Sigmoid colon (tissue), 4 donors: ENCODE measurements at regions not wholly inside any gene's neighbourhood (a gene's known extent, or its start where the extent isn't known, plus 50 kb on each side); places are given as distances from the start of the nearest gene placed in this dataset.

Source experiments
- CTCF ChIP-seq, 4 experiments: fragments of 450-650 bp in 3 of 4; fragments of 200-600 bp in 1 of 4; IDR thresholded peaks; one replicate each; pipeline ENCODE4 v1.5.1; 2016 to 2019; ENCODE audit warnings: antibody characterized with exemption in 4 of 4, mild to moderate bottlenecking in 3 of 4, moderate library complexity in 2 of 4
- EP300 ChIP-seq, 4 donors: sonication (generic); formaldehyde crosslinking; IDR thresholded peaks; one replicate each; pipeline ENCODE4 v1.6.1; 2017; ENCODE audit warnings: antibody characterized with exemption in 4 of 4
- POLR2A ChIP-seq, 2 donors: fragments of 450-650 bp; IDR thresholded peaks; one replicate each; pipeline ENCODE4 v1.6.1; 2016; ENCODE audit warnings: antibody characterized with exemption in 2 of 2, mild to moderate bottlenecking in 2 of 2, moderate library complexity in 2 of 2

GRCh38 chr1:218078916-218079315, 206.2 kb upstream of the RRP15 start:
- TF ChIP-seq CTCF (IDR thresholded peaks at IDR 0.05) = no peak
- TF ChIP-seq EP300 (IDR thresholded peaks at IDR 0.05) = no peak
- TF ChIP-seq POLR2A (IDR thresholded peaks at IDR 0.05) = no peak
